HG03039 (cell line): ENCODE measurements at regions not wholly inside any gene's neighbourhood (a gene's known extent, or its start where the extent isn't known, plus 50 kb on each side); places are given as distances from the start of the nearest gene placed in this dataset.
A peak's percentile ranks its signal among the peaks of the same experiment; 100 is the strongest.

Source experiments
- ATAC-seq: cut with Tn5 transposase; IDR thresholded peaks from one replicate; pipeline ENCODE4 v1.9.1; 2021; ENCODE audit warnings: mild to moderate bottlenecking, moderate library complexity; ENCODE audit not compliant: unreplicated experiment

- no peak for ATAC-seq
Measured at GRCh38 chr15:47990821-47991220, 130.0 kb upstream of the SLC24A5 start.

GRCh38 chr15:47991357-47991756, 129.4 kb upstream of the SLC24A5 start:
- no peak for ATAC-seq

DNA sequence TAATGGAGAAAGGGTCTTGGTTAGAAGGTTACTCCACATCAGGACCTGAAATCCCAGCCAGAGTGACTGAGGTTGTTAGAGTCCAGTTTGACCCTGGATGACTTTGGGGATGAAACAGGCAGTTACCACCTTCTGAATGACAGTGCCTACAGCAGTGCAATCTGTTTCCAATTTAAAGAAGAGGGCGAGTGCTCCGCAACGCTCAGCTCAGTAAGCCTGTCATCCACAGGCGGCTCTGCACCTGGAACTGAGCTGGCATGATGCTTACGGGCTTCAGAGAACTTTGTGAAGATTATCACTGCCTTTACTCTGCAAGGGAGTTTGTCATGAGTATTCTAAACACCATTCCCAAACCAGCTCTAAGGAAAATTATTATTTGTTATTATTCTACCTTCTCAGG, 127.7 kb upstream of the SLC24A5 start:
- no peak for ATAC-seq

DNA sequence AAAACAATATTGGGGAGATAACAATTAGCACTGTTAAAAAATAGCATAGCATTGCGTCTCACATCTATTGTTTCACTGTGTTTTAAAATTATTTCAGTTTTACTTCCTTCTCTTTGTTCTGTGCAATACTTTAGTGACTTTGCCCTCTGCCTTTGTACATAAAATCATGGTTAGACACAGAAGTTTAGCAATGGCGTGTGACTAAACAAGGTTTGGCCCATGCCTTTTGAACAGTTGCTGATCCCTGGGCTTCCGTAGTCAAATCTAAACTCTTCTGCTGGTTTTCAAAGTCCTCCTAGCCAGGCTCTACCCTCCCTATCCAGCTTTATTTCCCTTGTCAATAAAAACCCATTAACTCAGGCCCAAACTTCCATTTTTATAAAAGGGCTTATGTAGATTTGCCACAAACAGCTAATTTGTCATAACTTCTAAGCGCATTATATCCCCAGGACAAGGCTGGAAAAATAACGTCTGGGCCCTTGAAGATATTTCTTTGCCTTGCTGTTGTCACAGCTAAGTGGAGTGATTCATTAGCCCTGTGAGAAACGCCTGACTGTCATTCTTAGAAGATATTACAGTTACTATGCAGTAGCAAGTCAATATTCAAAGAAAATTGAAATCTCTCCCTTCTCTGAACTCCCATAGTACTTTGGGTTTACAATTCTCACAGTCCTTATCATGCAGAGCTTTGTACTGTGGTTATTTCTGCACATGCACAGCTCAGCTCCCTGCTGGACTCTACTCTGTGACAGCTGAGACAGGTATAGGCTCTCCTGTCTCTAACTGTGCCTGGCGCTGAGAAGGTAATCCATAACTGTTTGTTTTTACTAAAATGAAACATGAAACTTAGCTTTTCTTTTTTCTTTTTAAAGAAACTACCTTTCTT, 123.4 kb upstream of the SLC24A5 start:
- ATAC-seq: no peak

DNA sequence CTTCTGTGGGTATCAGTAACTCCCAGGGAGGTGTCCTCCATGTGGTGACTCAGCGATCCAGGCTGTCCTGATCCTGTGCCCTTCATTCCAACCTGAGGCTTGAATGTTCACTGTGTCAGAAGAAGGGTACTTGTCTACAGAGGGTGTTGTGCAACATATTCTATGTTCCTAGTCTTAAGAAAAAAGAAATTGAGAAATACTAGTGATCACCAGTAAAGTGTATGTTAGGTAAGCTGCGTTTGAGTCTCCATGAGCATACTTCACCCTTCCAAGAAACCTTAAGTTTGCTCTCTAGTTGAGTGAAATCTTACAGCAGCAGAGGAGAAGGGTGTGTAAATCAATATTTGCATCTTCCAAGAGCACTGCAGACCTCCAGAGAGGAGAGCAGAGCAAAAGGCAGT, 122.2 kb upstream of the SLC24A5 start:
- no peak for ATAC-seq

DNA sequence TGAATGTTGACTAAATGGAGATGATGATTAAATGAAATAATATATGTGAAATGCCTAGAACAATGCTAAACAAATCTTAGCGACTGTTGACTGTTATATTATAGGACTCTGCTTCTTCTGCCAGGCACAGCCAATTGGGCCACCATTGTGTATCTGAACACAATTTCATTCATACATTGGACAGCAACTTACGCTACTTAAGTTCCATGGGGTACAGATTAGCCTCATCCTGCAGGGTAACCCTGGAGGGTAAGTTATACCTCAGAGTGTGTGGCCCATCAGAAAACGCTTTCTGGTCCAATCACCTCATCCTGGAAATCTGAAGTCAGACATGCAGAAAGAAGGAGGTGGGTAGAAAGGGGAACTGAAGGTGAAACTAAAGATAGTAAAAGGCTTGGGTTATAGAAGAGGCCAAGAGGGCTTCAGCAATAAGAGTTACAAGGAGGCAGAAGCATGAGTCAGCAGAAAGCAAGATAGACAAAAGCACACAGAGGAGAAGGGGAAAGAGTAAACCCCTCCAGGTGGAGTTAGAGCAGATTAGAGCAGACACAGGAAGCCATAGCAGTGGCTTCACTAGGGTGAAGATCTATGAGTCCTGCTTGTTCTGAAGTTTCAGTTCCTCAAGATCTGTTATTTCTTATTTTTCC, 119.3 kb upstream of the SLC24A5 start:
- ATAC-seq: peak; percentile 89

- ATAC-seq: no peak
Measured at GRCh38 chr15:48002767-48003166, 118.0 kb upstream of the SLC24A5 start.

DNA sequence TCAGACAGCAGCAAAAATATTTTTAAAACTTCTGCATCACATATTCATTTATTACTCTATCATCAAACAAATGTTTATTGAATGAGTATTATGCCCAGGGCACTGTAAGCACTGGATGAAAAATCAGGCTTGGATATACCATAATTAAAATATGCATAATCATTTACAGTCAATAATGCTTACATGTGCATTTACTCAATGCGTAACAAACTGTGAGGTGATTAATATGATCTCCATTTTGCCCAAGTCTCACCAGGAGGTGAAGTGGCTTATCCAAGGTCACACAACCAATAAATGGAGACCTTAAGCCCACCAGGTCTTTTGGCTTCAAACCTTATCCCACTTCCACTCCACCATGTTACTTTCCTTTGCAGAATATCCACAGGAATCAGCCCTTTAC, 117.3 kb upstream of the SLC24A5 start:
- ATAC-seq: no peak

DNA sequence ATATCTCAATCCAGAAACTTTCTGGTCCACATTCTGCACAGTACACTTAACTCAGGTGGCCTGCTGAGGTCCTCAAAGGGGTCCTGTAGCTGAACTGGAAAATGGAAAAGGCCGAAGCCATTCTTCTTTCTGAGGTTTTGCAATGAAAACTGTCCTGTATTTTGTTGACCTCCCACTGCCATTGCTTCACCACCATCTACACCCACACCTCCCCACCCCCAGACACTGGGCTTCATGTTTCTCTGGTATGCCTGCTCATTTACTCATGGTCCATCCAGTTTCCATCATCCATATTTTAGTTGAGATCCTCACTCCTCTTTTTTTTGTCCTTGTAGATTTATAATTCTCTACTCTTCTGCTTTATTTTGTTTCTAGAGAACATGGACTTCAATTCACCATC, 115.7 kb upstream of the SLC24A5 start:
- no peak for ATAC-seq

GRCh38 chr15:48006031-48006511, 114.7 kb upstream of the SLC24A5 start:
- ATAC-seq: no peak

DNA sequence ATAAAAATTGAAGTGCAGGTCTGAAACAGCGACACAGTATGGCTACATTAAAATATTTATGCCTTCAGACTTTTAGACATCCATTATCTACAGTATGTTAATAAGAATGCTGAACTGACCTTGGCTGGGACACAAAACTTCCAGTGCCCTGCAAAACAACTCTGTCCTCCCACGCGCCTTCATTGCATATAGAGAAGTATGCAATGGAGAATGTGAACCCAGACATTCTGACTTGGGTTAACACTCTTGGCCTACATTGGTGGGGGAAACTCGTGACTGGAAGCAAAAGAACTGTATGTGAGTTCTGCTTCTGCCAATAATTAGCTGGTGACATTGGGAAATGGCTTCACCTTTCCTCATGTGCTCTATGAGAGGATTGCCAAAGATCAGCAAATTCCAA, 110.5 kb upstream of the SLC24A5 start:
- no peak for ATAC-seq

- no peak for ATAC-seq
Measured at GRCh38 chr15:48012191-48012590, 108.6 kb upstream of the SLC24A5 start.

DNA sequence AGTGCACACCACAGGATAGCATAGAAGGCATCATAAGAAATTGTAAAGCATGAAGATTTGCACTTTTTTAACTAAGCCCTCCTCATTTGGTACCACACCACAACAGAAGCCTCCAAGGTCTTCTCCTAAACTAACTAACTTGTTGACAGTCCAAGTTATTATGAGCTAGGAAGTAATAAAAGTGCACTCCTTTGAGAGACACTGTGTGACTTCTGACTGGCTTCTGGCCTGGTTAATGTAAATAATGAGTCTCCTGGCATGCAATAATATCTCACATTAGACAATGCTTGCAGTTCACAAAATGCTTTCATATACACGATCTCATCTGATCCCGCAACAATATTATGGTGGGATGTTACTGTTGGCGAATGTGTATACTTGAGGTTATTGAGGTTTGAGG, 103.9 kb upstream of the SLC24A5 start:
- ATAC-seq: no peak

DNA sequence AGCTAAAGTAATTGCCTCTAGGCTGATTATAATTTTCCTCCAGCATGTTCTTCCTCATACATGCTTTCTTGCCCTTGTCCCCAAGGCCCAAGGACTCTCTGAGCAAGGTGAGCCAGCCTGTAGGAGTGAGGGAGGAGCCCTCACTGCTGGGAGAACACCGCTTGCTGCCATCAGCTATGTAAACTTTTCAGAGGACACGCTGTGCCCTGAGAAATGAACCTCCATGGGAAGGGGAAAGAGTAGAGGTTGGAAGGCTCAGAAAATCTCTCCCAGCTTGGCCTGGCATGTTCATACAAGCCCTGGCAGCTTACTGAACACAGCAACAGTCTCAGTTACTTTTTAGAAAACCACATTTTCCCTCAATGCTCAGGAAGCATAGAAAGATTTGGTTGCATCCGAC, 103.0 kb upstream of the SLC24A5 start:
- no peak for ATAC-seq

DNA sequence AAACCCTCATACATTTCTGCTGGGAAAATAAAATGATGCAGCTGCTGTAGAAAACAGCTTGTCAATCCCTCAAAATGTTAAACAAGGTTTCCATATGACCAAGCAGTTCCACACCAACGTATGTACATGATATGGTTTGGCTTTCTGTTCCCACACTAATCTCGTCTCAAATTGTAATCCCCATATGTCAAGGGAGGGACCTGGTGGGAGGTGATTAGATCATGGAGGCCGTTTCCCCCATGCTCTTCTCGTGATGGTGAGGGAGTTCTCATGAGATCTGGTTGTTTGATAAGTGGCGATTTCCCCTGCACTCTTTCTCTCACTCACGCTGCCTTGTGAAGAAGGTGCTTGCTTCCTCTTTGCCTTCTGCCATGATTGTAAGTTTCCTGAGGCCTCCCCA, 100.6 kb upstream of the SLC24A5 start:
- ATAC-seq: no peak

GRCh38 chr15:48021336-48022086, 99.3 kb upstream of the SLC24A5 start:
- ATAC-seq: no peak

DNA sequence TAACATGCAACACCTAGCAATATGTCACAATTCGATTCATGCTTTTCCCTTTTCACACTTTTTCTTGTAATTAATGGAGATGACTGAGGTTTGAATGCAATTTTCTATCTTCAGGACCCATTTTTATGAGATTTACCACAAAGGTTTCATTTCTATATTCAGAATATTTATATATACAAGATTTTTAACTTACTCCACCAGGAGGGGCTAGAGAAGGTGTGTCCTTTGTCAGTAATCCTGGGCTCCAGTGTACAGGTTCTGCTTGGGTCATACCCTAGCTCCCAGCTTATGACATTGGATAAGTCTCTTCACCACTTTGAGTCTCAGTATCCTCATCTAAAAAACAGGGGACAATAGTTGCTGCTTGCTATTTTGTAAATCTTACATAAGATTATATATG, 95.7 kb upstream of the SLC24A5 start:
- ATAC-seq: no peak

DNA sequence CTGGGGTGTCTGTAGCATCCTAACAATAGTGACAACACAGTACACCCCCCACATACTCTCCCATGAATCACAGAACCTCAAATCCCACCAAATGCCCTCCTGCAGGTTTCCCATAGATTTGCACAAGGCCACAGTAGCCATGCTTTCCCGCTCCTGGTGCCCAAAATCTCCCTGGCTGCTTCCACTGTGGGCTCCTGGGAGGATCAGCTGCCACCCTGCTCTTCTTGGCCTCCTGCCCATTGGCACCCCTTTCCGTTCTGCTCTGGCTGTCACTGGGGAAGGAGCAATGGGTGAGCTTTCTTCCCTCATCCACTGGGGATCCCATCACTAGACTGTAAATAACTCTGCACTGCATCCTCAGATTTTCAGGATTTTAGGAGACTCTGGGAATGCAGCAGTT, 92.1 kb upstream of the SLC24A5 start:
- ATAC-seq: no peak

DNA sequence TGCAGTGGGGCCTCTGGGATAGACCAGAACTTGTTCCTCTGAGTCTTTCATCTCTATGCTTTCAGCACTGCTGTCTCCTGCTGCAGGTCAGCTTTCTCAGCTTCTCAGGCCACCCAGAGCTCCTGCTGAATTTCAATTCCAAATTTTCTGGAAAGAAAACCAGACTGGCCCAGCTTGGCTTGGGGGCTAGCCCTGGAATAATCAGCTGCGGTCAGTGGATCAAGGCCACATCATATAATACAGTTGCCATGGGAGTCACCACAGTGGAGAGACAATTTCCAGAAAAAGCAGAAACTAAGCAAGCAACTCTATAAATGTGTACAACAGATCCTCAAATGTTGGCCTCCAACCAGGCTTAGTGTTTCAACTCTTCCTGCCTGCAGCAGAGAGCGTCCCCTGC, 91.1 kb upstream of the SLC24A5 start:
- ATAC-seq: no peak

DNA sequence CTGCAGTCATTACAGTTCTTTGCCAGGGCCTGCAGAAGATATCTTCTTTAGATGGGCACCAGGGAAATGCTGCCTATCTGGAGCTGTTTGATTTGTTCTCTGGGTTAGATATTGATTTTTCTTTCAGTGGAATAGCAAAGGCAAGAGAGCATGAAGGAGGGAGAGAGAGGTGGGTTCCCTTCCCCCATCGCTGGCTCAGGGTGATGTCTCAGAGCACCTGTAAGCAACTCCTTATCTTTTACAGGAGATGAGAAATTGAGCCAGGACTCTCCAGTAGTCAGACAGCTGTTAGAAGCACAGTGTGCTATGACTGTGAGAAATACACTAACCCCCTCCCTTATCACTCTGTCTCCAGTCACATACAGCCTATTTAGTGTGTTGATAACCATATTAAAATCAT, 89.3 kb upstream of the SLC24A5 start:
- ATAC-seq: no peak

- no peak for ATAC-seq
Measured at GRCh38 chr15:48031973-48032372, 88.8 kb upstream of the SLC24A5 start.

DNA sequence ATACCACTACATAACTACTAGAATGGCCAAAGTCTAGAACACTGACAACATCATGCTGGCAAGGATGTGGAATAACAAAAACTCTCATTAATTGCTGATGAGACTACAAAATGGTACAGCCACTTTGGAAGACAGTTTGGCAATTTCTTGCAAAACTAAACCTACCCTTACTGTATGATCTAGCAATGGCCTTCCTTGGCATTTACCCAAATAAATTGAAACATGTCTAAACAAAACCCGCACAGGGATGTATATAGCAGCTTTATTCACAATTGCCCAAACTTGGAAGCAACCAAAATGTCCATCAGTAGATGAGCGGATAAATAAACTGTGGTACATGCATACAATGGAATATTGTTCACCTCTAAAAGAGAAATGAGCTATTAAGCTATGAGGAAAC, 87.9 kb upstream of the SLC24A5 start:
- no peak for ATAC-seq
